Stimulated activated CD8-positive, alpha-beta memory T cell treated with anti-CD3 and anti-CD28 coated beads, Interleukin-12 subunit alpha, Interleukin-12 subunit beta, amount 100 ng/mL, for 24 hours (primary cell): ENCODE measurements at regions not wholly inside any gene's neighbourhood (a gene's known extent, or its start where the extent isn't known, plus 50 kb on each side); places are given as distances from the start of the nearest gene placed in this dataset.
"Not testable (repeated sequence)": the region's sequence is repeated elsewhere in the genome, so short reads cannot be mapped to it uniquely, and the experiment has no call there.

Experiments used
- DNase-seq: peaks from one replicate; pipeline ENCODE4 v3.0.0-alpha.2; 2020; ENCODE audit errors: extremely low read depth

- DNase-seq = no peak
Observed at GRCh38 chr3:5035113-5035512, 55.9 kb downstream of the BHLHE40 start.

GRCh38 chr3:5035692-5036391 is 56.6 kb downstream of the BHLHE40 start:
- DNase-seq = no peak

DNA sequence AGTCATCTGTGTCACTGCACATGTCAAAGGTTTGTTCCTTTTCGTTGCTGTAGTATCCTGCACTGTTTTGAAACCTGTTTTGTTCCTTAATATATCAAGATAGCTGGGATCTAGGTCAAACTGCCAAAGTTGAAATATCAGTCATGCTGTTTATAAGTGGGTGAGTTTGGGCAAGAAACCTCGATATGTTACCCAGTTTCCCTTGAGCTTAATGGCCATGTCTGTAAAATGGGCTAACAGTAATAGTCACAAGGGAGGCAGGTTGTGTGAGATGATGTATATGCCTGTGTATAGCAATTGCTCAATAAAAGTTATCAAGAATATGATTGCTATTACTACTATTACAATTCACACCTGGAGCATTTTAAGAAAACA is 57.1 kb downstream of the BHLHE40 start:
- no peak for DNase-seq

- no peak for DNase-seq
Observed at GRCh38 chr3:5036858-5037257, 57.6 kb downstream of the BHLHE40 start.

DNA sequence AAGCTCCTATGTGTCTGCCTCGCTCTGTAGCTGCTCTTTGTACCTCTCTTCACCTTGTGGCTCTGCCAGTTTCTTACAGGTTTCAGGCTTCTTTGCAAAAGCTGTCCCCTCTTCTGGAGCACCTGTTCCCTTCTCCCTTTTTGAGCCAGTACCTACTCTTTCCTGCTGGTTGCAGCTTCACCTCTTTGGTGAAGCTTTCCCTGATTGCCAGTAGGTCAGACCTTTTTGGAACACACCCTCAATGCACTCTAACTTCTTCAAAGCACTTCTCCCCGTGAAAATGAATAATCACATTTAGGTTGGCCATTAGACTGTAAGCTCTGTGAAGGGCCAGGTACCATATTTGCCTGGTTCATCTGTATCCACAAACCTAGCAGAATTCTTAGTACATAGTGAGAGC is 60.3 kb downstream of the BHLHE40 start:
- no peak for DNase-seq

GRCh38 chr3:5041315-5041714 is 62.1 kb downstream of the BHLHE40 start:
- no peak for DNase-seq

GRCh38 chr3:5045961-5046360 is 66.7 kb downstream of the BHLHE40 start:
- DNase-seq = no peak

- no peak for DNase-seq
Observed at GRCh38 chr3:5047764-5048419, 68.7 kb downstream of the BHLHE40 start.

DNA sequence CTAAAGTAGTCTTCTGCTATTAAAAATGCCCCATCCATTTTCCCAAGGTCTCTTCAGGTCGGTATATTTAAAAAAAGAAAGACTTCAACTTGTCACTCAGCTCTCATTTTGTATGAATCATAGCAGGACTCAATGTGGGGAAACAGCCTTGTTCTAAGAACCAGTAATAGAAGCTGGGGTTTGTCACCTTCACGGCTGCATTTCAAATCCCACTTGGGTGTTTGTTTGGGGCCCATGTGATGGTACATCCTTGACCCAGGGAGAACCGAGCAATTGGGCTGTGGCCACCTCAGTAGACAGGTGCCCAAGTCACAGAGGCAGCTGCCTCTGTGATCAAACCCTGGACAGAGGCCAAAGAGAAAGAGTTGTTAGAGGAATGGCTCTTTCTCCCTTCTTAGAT is 70.3 kb upstream of the ARL8B start:
- no peak for DNase-seq

GRCh38 chr3:5052247-5052646 is 69.8 kb upstream of the ARL8B start:
- DNase-seq = no peak

DNA sequence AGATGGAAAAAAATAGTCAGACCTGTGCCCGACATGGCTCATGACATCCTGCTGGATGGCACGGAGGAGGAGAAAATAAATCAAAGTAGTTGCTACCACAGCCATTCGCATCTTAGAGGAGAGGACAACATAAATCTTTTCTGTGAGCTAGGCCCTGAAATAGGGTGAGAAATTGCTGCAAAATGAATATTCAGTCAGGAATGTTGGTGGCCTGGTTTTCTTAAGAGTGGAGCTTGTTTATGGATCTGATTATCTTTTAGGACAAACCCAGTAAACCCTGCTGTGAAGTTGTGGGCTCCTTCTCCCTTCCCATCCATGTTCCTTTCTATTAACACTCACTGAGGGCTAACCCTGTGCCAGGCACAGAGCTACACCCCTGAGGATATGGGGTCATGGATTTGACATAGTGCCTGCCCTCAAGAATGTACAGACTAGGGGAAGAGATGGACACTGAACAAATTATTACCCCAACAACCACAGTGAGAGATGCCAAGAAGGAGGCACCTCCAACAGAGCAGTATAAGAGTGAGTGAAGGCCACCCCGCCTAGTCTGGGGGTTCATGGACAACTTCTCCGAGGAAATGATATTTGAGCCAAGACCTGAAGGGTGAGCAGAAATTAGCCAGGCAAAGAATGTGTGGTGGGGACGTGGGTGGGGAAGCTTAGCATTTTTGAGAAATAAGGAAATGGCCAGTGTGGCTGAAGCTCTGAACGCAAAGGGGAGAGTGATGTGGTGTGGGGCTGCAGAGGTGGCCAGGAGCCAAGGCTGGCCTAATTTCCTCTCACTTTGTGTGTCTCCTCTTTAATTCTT is 68.9 kb upstream of the ARL8B start:
- DNase-seq = no peak

- no peak for DNase-seq
Observed at GRCh38 chr3:5054098-5054497, 68.0 kb upstream of the ARL8B start.

GRCh38 chr3:5054579-5054978 is 67.5 kb upstream of the ARL8B start:
- not testable (repeated sequence) for DNase-seq

- DNase-seq = no peak
Observed at GRCh38 chr3:5055357-5056110, 66.6 kb upstream of the ARL8B start.

GRCh38 chr3:5056111-5056391 is 66.0 kb upstream of the ARL8B start:
- DNase-seq = no peak

DNA sequence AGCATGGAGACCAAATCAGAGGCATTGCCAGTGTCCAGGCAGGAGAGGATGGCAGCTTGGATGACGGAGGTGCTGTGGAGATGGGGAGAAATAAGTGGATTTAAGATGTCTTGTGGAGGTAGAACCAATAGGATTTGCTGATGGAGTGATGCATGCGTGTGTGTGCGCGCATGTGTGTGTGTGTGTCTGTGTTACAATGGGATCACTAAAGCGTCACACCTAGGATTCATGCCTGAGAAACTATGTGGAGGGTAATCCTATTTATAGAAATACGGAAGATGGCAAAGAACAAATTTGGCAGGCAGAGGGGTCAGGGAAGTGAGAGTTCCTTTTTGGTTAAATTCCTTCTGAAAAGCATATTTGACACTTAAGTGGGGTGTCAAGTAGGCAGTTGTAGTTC is 64.8 kb upstream of the ARL8B start:
- DNase-seq = no peak

DNA sequence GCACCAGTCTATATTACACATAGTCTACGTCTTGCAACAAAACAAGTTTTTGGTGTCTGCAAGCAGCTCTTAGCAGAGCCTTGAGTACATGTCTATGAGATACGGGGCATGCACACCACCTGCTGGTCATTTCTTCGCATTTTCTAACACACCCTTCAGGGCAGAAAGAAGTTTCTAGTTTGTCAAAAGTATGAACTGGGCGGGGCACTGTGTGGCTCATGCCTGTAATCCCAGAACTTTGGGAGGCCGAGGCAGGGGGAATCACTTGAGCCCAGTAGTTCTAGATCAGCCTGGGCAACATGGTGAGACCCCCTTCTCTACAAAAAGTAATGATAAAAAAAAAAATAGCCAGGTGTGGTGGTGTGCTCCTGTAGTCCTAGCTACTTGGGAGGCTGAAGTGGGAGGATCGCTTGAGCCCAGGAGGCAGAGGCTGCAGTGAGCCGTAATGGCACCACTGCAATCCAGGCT is 64.2 kb upstream of the ARL8B start:
- DNase-seq = peak; percentile 21

- no peak for DNase-seq
Observed at GRCh38 chr3:5058471-5058951, 63.6 kb upstream of the ARL8B start.

DNA sequence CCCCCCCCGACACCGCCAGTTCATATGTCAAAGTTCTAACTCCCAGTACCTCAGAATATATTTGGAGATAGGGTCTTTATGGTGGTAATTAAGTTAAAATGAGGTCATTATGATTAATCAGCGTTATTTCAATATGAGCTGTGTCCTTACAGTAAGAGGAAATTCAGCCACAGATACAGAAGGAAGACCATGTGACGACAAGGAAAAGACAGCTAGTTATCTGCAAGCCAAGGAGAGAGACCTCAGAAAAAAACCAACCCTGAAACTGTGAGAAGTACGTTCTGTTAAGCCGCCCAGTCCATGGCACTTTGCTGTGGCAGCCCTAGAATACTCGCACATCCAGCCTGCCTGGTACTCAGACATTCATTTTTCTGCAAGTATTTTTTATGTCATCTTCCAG is 62.3 kb upstream of the ARL8B start:
- no peak for DNase-seq

DNA sequence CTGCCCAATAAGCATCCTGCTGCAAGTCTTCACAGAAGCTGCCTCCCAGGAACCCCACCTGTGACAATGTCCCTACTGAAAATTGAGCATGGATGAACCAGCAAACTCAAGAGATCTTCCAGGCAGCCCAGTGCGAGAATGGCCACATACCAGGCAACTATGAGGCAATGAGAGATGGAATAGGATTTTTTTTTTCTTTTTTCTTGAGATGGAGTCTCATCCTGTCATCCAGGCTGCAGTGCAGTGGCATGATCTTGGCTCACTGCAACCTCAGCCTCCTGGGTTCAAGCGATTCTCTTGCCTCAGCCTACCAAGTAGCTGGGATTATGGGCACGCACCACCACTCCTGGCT is 60.9 kb upstream of the ARL8B start:
- no peak for DNase-seq

GRCh38 chr3:5063724-5064123 is 58.4 kb upstream of the ARL8B start:
- DNase-seq = no peak

DNA sequence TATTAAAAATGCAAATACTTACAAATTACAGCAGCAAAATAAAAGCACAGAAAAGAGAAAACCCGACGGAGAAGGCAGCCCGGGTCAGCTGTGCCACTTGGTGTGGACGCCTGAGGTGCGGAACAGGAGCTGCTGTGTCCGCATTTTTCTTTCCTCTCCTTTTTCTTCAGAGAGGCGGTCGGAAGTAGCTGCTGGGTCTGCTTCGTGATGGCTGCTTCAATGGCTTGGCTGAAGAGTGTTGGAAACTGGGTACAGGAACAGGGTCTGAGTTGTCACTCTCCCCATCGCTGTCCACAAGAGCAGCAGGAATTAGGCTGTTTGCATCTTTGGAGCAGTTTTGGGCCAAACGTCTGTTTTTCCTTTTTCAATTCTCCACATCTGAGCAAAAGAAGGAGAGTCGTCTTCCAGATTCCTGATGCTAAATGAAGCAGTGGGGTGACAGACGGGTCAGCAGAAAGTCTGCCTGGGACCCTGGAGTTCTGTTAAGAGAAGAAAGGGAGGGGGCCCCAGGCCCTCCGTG is 53.5 kb upstream of the ARL8B start:
- DNase-seq = no peak
